H1 (cell line): ENCODE measurements at regions not wholly inside any gene's neighbourhood (a gene's known extent, or its start where the extent isn't known, plus 50 kb on each side); places are given as distances from the start of the nearest gene placed in this dataset.

Experiments
- NRF1 ChIP-seq: IDR thresholded peaks from 2 replicates; pipeline ENCODE4 v1.6.1; 2011; ENCODE audit warnings: mild to moderate bottlenecking, low read depth, low read length, improper control_type of control experiment
- SP1 ChIP-seq: IDR thresholded peaks from 2 replicates; pipeline ENCODE4 v1.6.1; 2011; ENCODE audit warnings: low read depth, low read length
- TAF1 ChIP-seq: IDR thresholded peaks from 2 replicates; pipeline ENCODE4 v1.6.1; 2011; ENCODE audit warnings: mild to moderate bottlenecking, low read depth, low read length
- TCF12 ChIP-seq: IDR thresholded peaks from 2 replicates; pipeline ENCODE4 v1.6.1; 2011; ENCODE audit warnings: low read depth, mild to moderate bottlenecking, low read length

DNA sequence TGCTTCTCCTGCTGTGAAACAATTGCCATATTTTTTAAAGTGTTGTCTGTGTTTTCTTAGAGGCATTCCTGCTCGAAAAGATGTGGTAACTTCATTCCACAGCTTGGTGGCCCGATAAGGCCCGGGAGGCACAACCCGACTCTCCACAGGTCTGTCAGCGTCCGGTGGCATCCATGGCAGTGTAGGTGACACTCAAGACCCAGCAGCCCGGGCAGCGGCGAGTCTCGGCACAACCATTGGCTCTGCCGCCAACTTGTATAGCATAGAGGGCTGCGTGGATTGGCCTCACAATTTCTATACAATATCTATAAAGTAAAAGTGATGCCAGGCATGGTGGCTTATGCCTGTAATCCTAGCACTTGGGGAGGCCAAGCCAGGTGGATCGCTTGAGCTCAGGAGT is 262.3 kb upstream of the CHRNA7 start (continued):
- TF ChIP-seq TAF1 (no peak), NRF1 (no peak), SP1 (no peak), TCF12 (no peak)
